ENCODE measurements at regions not wholly inside any gene's neighbourhood (a gene's known extent, or its start where the extent isn't known, plus 50 kb on each side); places are given as distances from the start of the nearest gene placed in this dataset.

- peak; percentile 64 for TF ChIP-seq CTCF (IDR thresholded peaks at IDR 0.05)
- TF ChIP-seq ZFX (IDR thresholded peaks at IDR 0.05; ENCODE audit: borderline replicate concordance): no peak
Observed at GRCh38 chr2:20916604-20917286, 93.8 kb upstream of the LDAH start.
